ENCODE measurements at regions not wholly inside any gene's neighbourhood (a gene's known extent, or its start where the extent isn't known, plus 50 kb on each side); places are given as distances from the start of the nearest gene placed in this dataset.
"Not testable (repeated sequence)": the region's sequence is repeated elsewhere in the genome, so short reads cannot be mapped to it uniquely, and the experiment has no call there.

- not testable (repeated sequence) for DNase-seq (ENCODE audit: extremely low read depth, low read depth)
Measured at GRCh38 chr3:137198374-137198773, 240.6 kb downstream of the IL20RB start.

- no peak for DNase-seq (ENCODE audit: extremely low read depth, low read depth)
Measured at GRCh38 chr3:137199678-137200077, 241.9 kb downstream of the IL20RB start.

DNA sequence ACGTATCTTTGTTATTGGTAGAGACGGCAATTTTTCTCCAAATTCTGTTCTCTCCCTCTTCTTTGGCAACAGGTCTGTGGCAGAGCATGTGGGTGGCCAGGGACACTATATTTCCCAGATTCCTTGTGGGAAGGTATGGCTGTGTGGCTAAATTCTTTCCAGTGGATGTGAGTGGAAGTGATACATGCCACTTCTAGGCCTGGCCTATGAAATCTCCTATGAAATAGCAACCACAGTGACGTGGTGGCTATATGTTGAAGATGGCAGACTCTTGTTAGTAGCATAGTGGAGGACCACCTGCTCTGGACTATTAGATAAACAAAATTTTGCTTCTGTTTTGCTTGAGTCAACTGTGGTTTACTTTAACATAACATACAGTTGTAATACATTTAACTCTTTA lies 243.3 kb downstream of the IL20RB start:
- no peak for DNase-seq (ENCODE audit: extremely low read depth, low read depth)

- DNase-seq (ENCODE audit: extremely low read depth, low read depth), result no peak
Measured at GRCh38 chr3:137202941-137203340, 245.2 kb downstream of the IL20RB start.

GRCh38 chr3:137204409-137204808 lies 246.6 kb downstream of the IL20RB start:
- no peak for DNase-seq (ENCODE audit: extremely low read depth, low read depth)

GRCh38 chr3:137205394-137206045 lies 247.7 kb downstream of the IL20RB start:
- DNase-seq (ENCODE audit: extremely low read depth, low read depth), result no peak

- no peak for DNase-seq (ENCODE audit: extremely low read depth, low read depth)
Measured at GRCh38 chr3:137207616-137208015, 249.8 kb downstream of the IL20RB start.

GRCh38 chr3:137217733-137218132 lies 259.9 kb downstream of the IL20RB start:
- DNase-seq (ENCODE audit: extremely low read depth, low read depth), result no peak

DNA sequence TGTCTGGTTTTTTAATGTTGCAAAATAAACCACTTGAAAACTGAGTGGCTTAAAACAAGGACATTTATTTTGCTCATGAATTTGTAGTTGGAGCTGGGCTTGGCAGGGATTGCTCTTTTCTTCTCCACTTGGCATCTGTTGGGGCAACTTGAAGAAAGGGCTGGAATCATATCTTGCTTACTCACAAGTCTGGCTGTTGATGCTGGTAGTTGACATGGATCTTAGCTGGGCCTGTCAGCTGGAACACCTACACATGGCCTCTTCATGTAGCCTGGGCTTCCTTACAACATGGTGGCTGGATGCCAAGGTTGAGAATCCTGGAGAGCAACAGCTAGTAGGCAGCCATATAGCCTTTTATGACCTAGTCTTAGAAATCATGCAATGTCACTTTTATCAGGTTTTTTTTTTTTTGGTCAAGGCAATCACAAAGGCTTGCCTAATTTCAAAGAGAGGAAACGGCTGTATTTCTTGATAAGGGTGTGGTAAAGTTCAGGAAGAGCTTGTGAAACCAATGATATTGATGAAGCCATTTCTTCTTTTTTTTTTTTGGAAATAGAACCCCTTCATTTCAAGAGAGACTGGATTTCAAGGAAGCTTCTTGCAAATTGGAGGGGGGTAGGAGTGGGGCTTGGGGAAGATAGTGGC lies 262.1 kb downstream of the IL20RB start:
- DNase-seq (ENCODE audit: extremely low read depth, low read depth), result no peak

DNA sequence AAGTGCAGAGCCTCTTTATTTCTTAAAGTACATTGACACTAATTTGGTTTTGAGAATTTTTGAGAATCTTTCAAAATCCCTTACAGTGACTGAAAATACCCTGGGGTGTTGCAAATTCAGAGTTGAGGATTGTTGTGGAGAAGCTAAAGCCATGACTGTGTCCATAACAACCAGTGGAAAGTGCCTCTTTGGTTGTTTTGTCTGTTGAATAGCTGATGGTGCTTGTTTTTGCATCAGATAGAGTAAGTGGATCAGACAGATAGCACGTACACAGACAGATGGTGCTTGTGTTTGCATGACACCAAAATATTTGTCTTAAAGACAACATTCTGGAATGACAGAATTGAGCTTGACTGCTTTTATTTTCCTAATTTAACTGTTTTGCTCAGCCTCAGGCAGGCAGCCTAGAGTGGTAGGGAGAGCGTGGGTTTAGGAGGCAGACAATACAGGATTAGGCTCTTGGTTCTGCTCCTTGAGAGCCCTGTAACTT lies 265.0 kb downstream of the IL20RB start:
- no peak for DNase-seq (ENCODE audit: extremely low read depth, low read depth)

DNA sequence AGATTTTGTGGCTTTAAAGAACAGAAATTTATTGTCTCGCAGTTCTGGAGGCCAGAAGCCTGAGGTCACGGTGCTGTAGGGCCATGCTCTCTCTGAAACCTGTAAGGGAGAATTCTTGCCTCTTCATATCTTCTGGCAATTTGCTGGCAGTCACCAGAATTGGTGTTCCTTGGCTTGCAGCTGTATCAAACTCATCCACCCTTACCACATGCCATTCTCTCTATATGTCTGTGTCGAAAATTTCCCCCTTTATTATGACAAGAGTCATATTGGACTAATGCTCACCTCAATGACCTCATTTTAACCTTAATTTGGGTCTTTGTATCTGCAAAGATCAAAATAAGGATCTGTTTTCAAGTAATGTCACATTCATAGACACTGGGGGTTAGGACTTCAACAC lies 266.7 kb downstream of the IL20RB start:
- no peak for DNase-seq (ENCODE audit: extremely low read depth, low read depth)

DNA sequence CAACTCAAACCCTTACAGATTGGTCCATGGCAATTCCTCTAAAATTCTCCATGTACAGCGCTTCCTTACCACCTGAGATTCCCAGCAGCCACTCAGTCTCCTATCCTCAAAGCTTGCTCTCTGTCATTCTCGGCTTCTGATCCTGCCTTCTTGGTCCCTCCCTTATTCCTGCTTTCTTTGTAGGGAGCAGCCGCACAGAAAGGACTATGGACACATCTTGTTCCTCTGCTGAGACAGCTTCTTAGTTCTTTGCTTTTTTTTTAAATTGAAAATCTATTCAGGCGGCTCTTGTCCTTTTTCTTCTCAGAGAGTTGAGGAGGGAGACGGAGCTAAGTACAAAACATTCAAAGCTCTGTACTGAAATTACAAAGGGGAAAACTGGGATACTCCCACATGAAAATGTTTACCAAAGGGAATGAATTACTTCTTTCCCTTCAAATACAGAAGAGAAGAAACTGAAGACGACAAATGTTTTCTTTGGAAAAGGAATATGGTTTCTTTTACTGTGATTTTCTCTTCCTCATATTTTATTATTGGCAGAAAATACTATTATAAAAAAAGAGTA lies 285.1 kb downstream of the IL20RB start:
- no peak for DNase-seq (ENCODE audit: extremely low read depth, low read depth)

DNA sequence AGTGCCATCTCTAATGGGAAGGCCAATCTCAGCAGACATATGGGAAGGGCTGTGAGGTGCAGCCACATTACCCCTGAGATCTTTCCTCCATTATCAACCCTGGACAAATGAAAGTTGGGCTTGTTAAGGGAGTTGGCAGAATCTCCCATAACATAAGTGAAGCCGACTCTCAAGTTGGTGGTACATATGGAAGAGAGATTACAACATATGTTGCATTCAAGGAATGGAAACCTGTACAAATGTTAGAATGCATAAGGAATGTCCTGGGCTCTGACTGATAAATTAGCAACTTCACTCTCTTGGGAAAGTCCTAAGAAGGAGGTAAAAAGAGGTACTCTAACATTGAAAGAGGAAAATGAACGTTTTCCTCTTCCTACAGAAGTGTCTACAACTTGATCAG lies 288.7 kb downstream of the IL20RB start:
- no peak for DNase-seq (ENCODE audit: extremely low read depth, low read depth)

GRCh38 chr3:137249311-137249940 lies 291.6 kb downstream of the IL20RB start:
- no peak for DNase-seq (ENCODE audit: extremely low read depth, low read depth)

DNA sequence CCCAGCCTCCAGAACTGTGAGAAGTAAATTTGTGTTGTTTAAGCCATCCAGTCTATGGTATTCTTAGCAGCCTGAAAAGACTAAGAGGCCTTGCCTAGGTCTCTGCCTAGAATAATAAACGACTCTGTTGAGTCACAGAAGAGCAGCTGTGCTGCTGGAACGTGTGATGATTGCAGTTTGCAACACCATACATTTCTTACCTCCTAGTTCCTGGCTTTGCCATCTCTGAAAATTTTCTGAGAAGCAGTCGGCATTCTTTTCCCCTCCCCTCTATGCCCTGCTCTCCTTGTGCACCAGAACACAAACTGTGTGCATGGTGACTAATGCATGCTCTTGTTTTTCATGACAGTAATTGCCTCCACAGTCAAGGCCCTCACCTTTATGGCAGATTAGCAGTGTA lies 301.3 kb downstream of the IL20RB start:
- DNase-seq (ENCODE audit: extremely low read depth, low read depth), result no peak

DNA sequence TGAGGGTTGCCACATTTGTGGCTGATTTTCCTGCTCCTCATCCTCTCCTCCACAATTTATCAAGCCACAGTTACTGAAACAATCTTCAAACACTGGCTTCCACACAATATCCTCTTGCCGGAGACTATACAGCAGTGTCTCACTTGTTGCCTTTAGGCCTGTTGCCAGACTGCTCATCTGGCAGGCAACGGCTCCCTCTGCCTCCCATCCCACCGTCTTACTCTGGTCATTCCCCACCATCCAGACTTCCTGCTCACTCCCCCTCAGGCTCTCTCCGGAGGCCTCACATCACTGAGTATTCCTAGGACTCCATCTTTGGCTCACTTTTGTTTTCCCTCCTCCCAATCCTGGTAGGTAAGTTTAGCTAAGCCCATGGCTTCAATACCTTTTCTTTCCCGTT lies 301.9 kb downstream of the IL20RB start:
- no peak for DNase-seq (ENCODE audit: extremely low read depth, low read depth)

- no peak for DNase-seq (ENCODE audit: extremely low read depth, low read depth)
Measured at GRCh38 chr3:137264071-137264820, 306.5 kb downstream of the IL20RB start.

GRCh38 chr3:137264843-137265330 lies 307.1 kb downstream of the IL20RB start:
- no peak for DNase-seq (ENCODE audit: extremely low read depth, low read depth)

DNA sequence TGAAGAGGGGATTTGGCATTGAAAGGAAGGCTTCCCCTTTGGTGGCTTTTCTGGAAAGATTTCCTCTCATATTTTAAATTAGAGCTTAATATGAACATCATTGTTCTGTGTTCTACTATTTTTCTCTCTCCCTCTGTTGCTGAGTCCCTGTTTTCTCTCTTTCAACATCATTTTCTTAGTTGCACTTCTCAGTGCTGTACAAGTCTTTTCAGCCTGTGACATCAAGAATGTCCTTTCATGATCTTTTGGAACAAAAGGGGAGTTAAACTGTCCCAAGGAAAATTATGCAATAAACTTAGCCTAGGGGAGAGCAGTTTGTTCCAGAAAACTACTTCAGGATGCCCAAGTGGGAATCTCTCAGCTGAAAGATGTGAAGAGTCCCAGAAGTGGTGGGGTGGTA lies 325.1 kb downstream of the IL20RB start:
- DNase-seq (ENCODE audit: extremely low read depth, low read depth), result no peak

DNA sequence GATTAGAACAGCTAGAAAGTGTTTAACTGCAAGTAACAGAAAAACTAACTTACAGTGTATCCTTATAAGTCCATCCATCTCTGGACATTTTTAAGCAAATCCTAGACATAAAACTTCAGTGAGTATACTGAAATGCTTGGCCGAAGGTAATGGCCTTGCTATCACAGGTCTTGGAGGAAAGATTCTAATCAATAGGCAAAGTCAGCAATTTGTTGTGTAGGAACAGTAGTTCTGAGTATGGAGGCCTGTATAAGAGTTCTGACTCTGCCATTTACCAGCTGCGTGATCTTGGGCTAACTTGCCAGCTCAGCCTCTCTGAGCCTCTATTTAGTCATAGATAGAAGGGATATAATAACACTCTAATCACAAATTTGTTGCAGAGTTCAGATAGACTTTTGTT lies 328.1 kb downstream of the IL20RB start:
- DNase-seq (ENCODE audit: extremely low read depth, low read depth), result no peak

DNA sequence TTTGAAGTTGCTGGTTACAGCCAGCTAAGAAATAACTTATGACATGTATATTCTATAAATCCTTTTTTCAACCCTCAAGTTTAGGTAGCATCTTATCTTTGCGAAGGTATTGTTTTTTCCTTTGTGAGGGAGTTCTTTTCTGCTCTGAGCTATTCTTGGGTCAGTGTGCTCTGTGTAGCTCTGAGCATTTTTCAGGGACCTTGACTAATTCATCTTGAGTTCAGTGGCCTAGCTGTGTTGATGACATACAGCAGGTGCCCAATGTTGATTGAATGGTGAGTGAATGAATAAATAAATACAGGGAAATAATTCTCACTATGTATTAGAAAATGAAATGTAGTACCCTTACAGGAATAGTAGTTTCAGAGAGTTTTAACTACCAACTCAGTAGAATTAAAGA lies 335.3 kb downstream of the IL20RB start:
- DNase-seq (ENCODE audit: extremely low read depth, low read depth), result no peak

Data from NCI-H460 (cell line).